H9 (cell line): ENCODE measurements at regions not wholly inside any gene's neighbourhood (a gene's known extent, or its start where the extent isn't known, plus 50 kb on each side); places are given as distances from the start of the nearest gene placed in this dataset.

Experiments
- DNase-seq: peaks from one replicate; pipeline ENCODE4 v3.0.0-alpha.2; 2017
- H2AFZ ChIP-seq: one replicate; pipeline ENCODE4 v1.6.1; 2013; ENCODE audit warnings: mild to moderate bottlenecking, low read length, control low read depth, moderate library complexity
- H2AK5ac ChIP-seq: 2 replicates; pipeline ENCODE4 v1.6.1; 2013; ENCODE audit warnings: low read length, control low read depth, mixed read lengths; ENCODE audit not compliant: insufficient read length
- H2BK120ac ChIP-seq: one replicate; pipeline ENCODE4 v1.6.1; 2013; ENCODE audit warnings: low read depth, mild to moderate bottlenecking, low read length, control low read depth, inconsistent platforms; ENCODE audit not compliant: poor library complexity, severe bottlenecking
- H2BK12ac ChIP-seq: 2 replicates; pipeline ENCODE4 v1.6.1; 2013; ENCODE audit warnings: low read length, control low read depth, mixed read lengths, low read depth; ENCODE audit not compliant: insufficient read length
- H2BK15ac ChIP-seq: 2 replicates; pipeline ENCODE4 v1.6.1; 2013; ENCODE audit warnings: low read depth, low read length, control low read depth
- H2BK20ac ChIP-seq: one replicate; pipeline ENCODE4 v1.6.1; 2013; ENCODE audit warnings: low read depth, mild to moderate bottlenecking, low read length, control low read depth, inconsistent platforms; ENCODE audit not compliant: poor library complexity, severe bottlenecking
- H2BK5ac ChIP-seq: 2 replicates; pipeline ENCODE4 v1.6.1; 2013; ENCODE audit warnings: low read length, control low read depth, mixed read lengths; ENCODE audit not compliant: insufficient read length
- H3K14ac ChIP-seq: 2 replicates; pipeline ENCODE4 v1.6.1; 2013; ENCODE audit warnings: low read length, control low read depth; ENCODE audit not compliant: insufficient read depth
- H3K18ac ChIP-seq: 2 replicates; pipeline ENCODE4 v1.6.1; 2013; ENCODE audit warnings: low read depth, mild to moderate bottlenecking, mixed read lengths, low read length, control low read depth; ENCODE audit not compliant: insufficient read length
- H3K23ac ChIP-seq: 2 replicates; pipeline ENCODE4 v1.6.1; 2013; ENCODE audit warnings: low read length, control low read depth, mixed read lengths, low read depth; ENCODE audit not compliant: insufficient read length
- H3K23me2 ChIP-seq: 2 replicates; pipeline ENCODE4 v1.6.1; 2013; ENCODE audit warnings: low read depth, mild to moderate bottlenecking, mixed read lengths, low read length, control low read depth; ENCODE audit not compliant: insufficient read length, poor library complexity, severe bottlenecking
- H3K27ac ChIP-seq: 2 replicates; pipeline ENCODE4 v1.5.1; 2013; ENCODE audit warnings: low read length, control low read depth, mixed read lengths, low read depth; ENCODE audit not compliant: insufficient read length
- H3K27me3 ChIP-seq: 2 replicates; pipeline ENCODE4 v1.6.1; 2013; ENCODE audit warnings: low read length, control low read depth, inconsistent platforms; ENCODE audit not compliant: insufficient read depth
- H3K4ac ChIP-seq: 2 replicates; pipeline ENCODE4 v1.6.1; 2013; ENCODE audit warnings: low read depth, mild to moderate bottlenecking, control low read depth, inconsistent platforms, low read length, moderate library complexity
- H3K4me1 ChIP-seq: 2 replicates; pipeline ENCODE4 v1.6.1; 2013; ENCODE audit warnings: low read length, control low read depth, inconsistent platforms; ENCODE audit not compliant: insufficient read depth
- H3K4me2 ChIP-seq: 2 replicates; pipeline ENCODE4 v1.6.1; 2013; ENCODE audit warnings: low read length, control low read depth, mixed read lengths; ENCODE audit not compliant: insufficient read length, insufficient read depth
- H3K56ac ChIP-seq: 2 replicates; pipeline ENCODE4 v1.6.1; 2013; ENCODE audit warnings: low read depth, mild to moderate bottlenecking, mixed read lengths, low read length, control low read depth; ENCODE audit not compliant: insufficient read length
- H3K79me1 ChIP-seq: 2 replicates; pipeline ENCODE4 v1.6.1; 2013; ENCODE audit warnings: low read depth, mild to moderate bottlenecking, moderate library complexity, low read length, control low read depth, inconsistent platforms; ENCODE audit not compliant: insufficient read depth, poor library complexity, severe bottlenecking
- H3K79me2 ChIP-seq: 2 replicates; pipeline ENCODE4 v1.6.1; 2013; ENCODE audit warnings: low read length, control low read depth, inconsistent platforms; ENCODE audit not compliant: insufficient read depth
- H3K9ac ChIP-seq: 2 replicates; pipeline ENCODE4 v1.6.1; 2013; ENCODE audit warnings: low read length, control low read depth, mixed read lengths; ENCODE audit not compliant: insufficient read length; ENCODE audit errors: extremely low read depth
- H3K9me3 ChIP-seq: one replicate; pipeline ENCODE4 v1.6.1; 2013; ENCODE audit warnings: low read depth, low read length, inconsistent platforms; ENCODE audit not compliant: control insufficient read depth
- H3T11ph ChIP-seq: one replicate; pipeline ENCODE4 v1.6.1; 2013; ENCODE audit warnings: mild to moderate bottlenecking, low read length, control low read depth, inconsistent platforms
- H4K20me1 ChIP-seq: one replicate; pipeline ENCODE4 v1.6.1; 2013; ENCODE audit not compliant: control insufficient read depth, insufficient read length, insufficient read depth
- H4K5ac ChIP-seq: 2 replicates; pipeline ENCODE4 v1.6.1; 2013; ENCODE audit warnings: low read depth, mild to moderate bottlenecking, mixed read lengths, low read length, control low read depth; ENCODE audit not compliant: insufficient read length
- H4K8ac ChIP-seq: replicated peaks from 2 replicates; pipeline ENCODE4 v1.6.1; 2013; ENCODE audit warnings: low read length, control low read depth, mixed read lengths, low read depth; ENCODE audit not compliant: insufficient read length
- H4K91ac ChIP-seq: 2 replicates; pipeline ENCODE4 v1.6.1; 2013; ENCODE audit warnings: low read depth, mild to moderate bottlenecking, moderate library complexity, mixed read lengths, low read length, control low read depth; ENCODE audit not compliant: insufficient read length
- H3K27ac Mint-ChIP-seq, 3 experiments: 2 replicates in 2 of 3; 3 replicates in 1 of 3; pipeline ENCODE4 v1.8.0; 2020 to 2021; ENCODE audit warnings: mixed read lengths in 3 of 3, mild to moderate bottlenecking in 1 of 3, moderate library complexity in 1 of 3
- H3K27me3 Mint-ChIP-seq: 2 replicates; pipeline ENCODE4 v1.8.0; 2021; ENCODE audit warnings: low read depth, mild to moderate bottlenecking, moderate library complexity, mixed read lengths
- H3K36me3 Mint-ChIP-seq, 3 experiments: 2 replicates in 2 of 3; 3 replicates in 1 of 3; pipeline ENCODE4 v1.8.0; 2020 to 2021; ENCODE audit warnings: low read depth in 3 of 3, mixed read lengths in 3 of 3; ENCODE audit not compliant: insufficient read depth in 1 of 3
- H3K4me1 Mint-ChIP-seq, 2 experiments: 2 replicates each; pipeline ENCODE4 v1.8.0; 2020; ENCODE audit warnings: mixed read lengths in 2 of 2
- H3K4me3 Mint-ChIP-seq, 2 experiments: 2 replicates in 1 of 2; 3 replicates in 1 of 2; pipeline ENCODE4 v1.8.0; 2020 to 2021; ENCODE audit warnings: mild to moderate bottlenecking in 2 of 2, mixed read lengths in 2 of 2, moderate library complexity in 1 of 2
- H3K9me3 Mint-ChIP-seq, 2 experiments: 2 replicates in 1 of 2; 3 replicates in 1 of 2; pipeline ENCODE4 v1.8.0; 2020; ENCODE audit warnings: mild to moderate bottlenecking in 2 of 2, mixed read lengths in 2 of 2, moderate library complexity in 1 of 2
- CTCF ChIP-seq: fragments of 200-600 bp; sonication (generic); conservative IDR thresholded peaks from 3 replicates; pipeline ENCODE4 v1.8.0; 2021; ENCODE audit warnings: antibody characterized with exemption, mild to moderate bottlenecking
- WGBS: extraction: QIAGEN DNeasy Blood & Tissue Kit; methylation state at CpG from one replicate; pipeline ENCODE4 v1.1.7; 2013; ENCODE audit warnings: missing lambda C conversion rate, low lambda C conversion rate, mixed read lengths; ENCODE audit not compliant: insufficient read length; ENCODE audit errors: extremely low coverage; 5-methylcytosine and 5-hydroxymethylcytosine counted together

GRCh38 chr1:168871531-168871930, 142.5 kb upstream of the DPT start:
- TF ChIP-seq CTCF = no peak
- Histone ChIP-seq H2AFZ (no peak overlapping the region), H2BK12ac (no peak overlapping the region), H3K27me3 (no peaks in the 10 kb centered on the region), H2AK5ac (no peak overlapping the region), H3K9me3 (no peaks in the 10 kb centered on the region), H3K18ac (no peak overlapping the region), H2BK20ac (no peak overlapping the region), H4K8ac (no peak overlapping the region), H2BK120ac (no peak overlapping the region), H3K79me2 (no peaks in the 10 kb centered on the region), H3K4ac (no peak overlapping the region), H3K23me2 (no peaks in the 10 kb centered on the region), H3K4me2 (no peak overlapping the region), H3K79me1 (no peaks in the 10 kb centered on the region), H3K4me1 (no peaks in the 10 kb centered on the region), H2BK5ac (no peak overlapping the region), H4K91ac (no peak overlapping the region), H4K5ac (no peak overlapping the region), H3T11ph (no peak overlapping the region), H3K14ac (no peak overlapping the region), H2BK15ac (no peak overlapping the region), H4K20me1 (no peaks in the 10 kb centered on the region), H3K27ac (no peak overlapping the region), H3K23ac (no peak overlapping the region), H3K56ac (no peak overlapping the region), H3K9ac (no peak overlapping the region)
- peaks cover 0 to 3% of the 10 kb centered on the region in 2 experiments; a peak in 3 of 5 replicates for H3K9me3 Mint-ChIP-seq
- H3K4me1 Mint-ChIP-seq = peaks cover 0 to 7% of the 10 kb centered on the region in 2 experiments; a peak in 1 of 4 replicates
- DNase-seq = no peak
- H3K36me3 Mint-ChIP-seq = no peaks in the 10 kb centered on the region; a peak in 2 of 7 replicates
- WGBS = no CpG with 5 or more reads among the region's 1 CpG
- H3K4me3 Mint-ChIP-seq = no peak overlapping the region
- H3K27ac Mint-ChIP-seq = no peak overlapping the region
- H3K27me3 Mint-ChIP-seq = no peaks in the 10 kb centered on the region
